Umbilical cord (tissue), 1 donor: ENCODE measurements at regions not wholly inside any gene's neighbourhood (a gene's known extent, or its start where the extent isn't known, plus 50 kb on each side); places are given as distances from the start of the nearest gene placed in this dataset.
"Not testable (repeated sequence)": the region's sequence is repeated elsewhere in the genome, so short reads cannot be mapped to it uniquely, and the experiment has no call there.

Experiments
- DNase-seq: peaks from one replicate; pipeline ENCODE4 v3.0.0-alpha.2; 2015; ENCODE audit warnings: low spot score

GRCh38 chr3:171548917-171549316, 88.7 kb upstream of the TNIK start:
- peak; percentile 62 for DNase-seq

DNA sequence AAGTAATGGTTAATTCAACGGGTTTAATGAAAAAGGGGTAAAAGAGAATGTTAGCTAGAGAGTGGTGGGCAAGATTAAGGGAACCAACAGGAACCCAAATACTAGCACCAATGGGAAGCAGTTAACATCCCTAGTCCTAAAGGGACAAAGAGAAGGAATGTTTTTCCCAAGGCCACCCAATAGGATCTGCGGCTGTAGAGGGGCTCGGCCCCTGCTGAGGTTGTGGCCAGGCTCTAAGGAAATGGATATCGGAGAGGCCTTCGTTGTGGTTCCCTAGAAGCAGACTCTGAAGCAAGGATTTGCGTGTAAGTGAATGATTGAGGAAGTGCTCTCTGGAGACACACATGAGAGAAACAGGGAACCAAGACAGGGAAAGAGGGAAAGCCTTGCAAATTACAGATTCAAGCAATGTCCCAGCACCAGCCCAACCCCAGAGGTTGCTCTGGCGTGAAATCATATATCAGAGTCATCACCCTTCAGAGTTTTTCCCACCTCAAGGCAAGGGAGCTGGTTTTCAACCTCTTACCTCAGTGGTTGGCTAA, 83.6 kb upstream of the TNIK start:
- no peak for DNase-seq

DNA sequence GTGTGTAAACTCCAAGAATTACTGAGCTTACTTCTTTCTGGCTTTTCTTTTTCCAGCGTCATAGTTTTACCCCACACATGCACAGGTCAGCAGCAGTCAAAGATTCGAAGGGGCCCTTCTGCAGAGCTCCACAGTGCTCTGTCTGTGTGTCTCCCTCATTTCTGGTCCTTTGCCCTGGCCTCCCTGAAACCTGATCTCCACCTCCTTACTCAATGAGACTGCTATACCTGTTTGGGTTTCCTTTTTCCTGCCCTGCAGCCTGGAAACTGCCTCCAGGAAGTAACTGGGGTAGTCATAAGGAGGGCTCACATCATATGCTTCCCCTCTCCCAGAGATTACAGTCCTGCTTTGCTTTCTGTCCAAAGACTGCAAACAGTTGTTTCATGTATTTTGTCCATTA, 82.8 kb upstream of the TNIK start:
- DNase-seq: peak; percentile 23

- no peak for DNase-seq
Measured at GRCh38 chr3:171541647-171542046, 81.4 kb upstream of the TNIK start.

- DNase-seq: no peak
Measured at GRCh38 chr3:171541181-171541580, 81.0 kb upstream of the TNIK start.

- DNase-seq: no peak
Measured at GRCh38 chr3:171535799-171536198, 75.6 kb upstream of the TNIK start.

GRCh38 chr3:171535133-171535532, 74.9 kb upstream of the TNIK start:
- DNase-seq: no peak

DNA sequence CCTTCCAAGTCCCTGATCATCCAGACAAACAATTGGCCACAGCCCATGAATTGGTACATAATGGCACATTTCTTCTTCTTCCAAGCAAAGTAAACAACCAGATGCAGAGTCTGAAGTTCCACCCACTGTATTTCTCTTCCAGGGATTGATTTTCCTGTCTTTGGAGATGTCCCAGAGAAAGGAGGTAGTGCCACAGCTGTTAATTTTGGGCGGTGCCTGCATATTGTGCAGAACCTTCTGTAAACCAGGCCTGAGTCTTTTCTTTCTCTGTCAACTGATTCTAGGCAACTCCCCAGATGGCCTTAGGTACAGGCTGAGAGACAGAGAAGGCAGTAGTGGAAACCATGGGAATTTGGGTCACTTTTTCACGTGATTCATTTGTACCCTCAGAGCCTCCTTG, 73.5 kb upstream of the TNIK start:
- DNase-seq: no peak

- no peak for DNase-seq
Measured at GRCh38 chr3:171532294-171532693, 72.1 kb upstream of the TNIK start.

DNA sequence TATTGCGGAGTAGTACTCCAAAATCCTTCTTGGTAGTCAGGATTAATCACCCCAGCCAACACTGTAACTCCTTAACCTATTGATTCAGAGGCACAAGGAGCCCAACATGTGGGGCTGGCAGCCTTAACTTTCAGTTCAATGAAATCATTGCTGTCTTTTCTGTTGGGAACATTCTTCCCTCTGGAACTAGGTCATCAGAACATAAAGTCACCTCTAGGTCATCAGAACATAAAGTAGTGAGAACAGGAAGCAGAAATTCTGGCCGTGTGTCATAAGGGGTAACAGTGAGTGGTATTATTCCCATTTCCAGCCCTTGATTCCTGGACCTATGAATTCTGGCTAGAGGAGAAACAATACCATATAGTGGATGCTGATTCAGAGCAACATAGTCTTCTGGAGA, 71.5 kb upstream of the TNIK start:
- no peak for DNase-seq

DNA sequence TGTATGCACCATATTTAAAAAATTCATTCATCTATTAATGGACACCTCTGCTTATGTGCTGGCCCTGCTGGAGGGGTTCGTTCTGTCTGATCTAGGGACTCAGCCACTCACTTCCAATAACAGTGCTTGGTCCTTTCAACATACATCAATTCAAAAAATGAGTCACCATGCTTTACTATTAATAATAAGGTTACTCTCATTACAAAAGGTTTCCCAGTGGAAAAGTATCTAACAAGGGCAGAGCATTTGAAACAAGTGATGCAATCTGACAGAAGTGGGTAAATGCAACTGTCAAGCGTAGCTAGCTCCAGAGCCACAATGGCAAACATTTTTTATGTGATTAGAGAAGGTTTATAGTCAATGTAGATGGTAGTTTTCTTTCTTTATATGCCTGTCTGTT, 67.9 kb upstream of the TNIK start:
- DNase-seq: no peak

GRCh38 chr3:171526869-171527268, 66.7 kb upstream of the TNIK start:
- DNase-seq: no peak

DNA sequence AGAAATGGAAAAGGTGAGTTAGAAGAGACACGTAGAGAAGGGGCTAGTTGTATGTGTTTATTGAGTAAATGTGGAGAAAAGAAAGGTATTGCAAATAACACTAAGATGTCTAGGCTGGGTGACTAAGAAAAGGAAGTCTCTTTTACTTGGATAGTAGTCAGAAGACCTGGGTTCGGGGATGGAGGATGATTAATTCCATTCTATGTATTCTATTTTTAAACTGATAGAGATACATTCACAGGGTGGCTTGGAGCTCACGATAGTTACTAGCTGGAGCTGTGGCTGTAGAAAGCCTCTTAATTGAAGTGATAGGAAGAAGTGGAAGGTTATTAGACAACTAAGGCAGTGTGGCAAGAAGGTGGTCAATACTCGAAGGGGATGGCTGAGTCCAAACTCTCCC, 65.9 kb upstream of the TNIK start:
- DNase-seq: no peak

DNA sequence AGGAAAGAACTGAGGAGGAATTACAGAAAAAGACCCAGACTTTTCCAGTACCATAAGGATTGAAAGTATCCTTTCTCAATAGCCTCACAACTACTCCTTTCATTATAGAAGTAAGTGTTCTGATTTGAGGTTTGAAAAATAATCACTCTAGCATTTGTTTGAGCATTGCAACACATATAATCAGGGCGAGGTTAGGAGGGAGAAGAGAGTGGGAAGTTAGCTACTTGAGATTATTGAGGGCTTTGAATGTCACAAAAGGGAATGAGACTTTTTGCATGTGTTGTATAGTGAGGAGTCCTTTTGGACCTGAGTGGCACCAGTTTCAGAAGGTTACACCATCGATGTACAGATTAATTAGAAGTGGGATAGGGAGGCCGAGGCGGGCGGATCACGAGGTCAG, 65.2 kb upstream of the TNIK start:
- no peak for DNase-seq

- no peak for DNase-seq
Measured at GRCh38 chr3:171524921-171525310, 64.7 kb upstream of the TNIK start.

- no peak for DNase-seq
Measured at GRCh38 chr3:171522651-171523050, 62.4 kb upstream of the TNIK start.

DNA sequence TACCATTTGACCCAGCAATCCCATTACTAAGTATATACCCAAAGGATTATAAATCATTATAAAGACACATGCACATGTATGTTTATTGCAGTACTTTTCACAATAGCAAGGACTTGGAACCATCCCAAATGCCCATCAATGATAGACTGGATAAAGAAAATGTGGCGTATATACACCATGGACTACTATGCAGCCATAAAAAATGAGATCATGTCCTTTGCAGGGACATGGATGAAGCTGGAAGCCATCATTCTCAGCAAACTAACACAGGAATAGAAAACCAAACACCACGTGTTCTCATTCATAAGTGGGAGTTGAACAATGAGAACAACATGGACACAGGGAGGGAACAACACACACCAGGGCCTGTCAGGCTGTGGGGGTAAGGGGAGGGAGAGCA, 59.2 kb upstream of the TNIK start:
- DNase-seq: not testable (repeated sequence)

- DNase-seq: no peak
Measured at GRCh38 chr3:171516765-171517164, 56.6 kb upstream of the TNIK start.

GRCh38 chr3:171514466-171514865, 54.3 kb upstream of the TNIK start:
- no peak for DNase-seq

- no peak for DNase-seq
Measured at GRCh38 chr3:171511450-171511849, 51.2 kb upstream of the TNIK start.
